ENCODE measurements at regions not wholly inside any gene's neighbourhood (a gene's known extent, or its start where the extent isn't known, plus 50 kb on each side); places are given as distances from the start of the nearest gene placed in this dataset.
A peak's percentile ranks its signal among the peaks of the same experiment; 100 is the strongest.
"Not testable (repeated sequence)": the region's sequence is repeated elsewhere in the genome, so short reads cannot be mapped to it uniquely, and the experiment has no call there.

- no peak for DNase-seq (ENCODE audit: low spot score)
- in situ Hi-C loops (cut with MboI; ENCODE audit: low pct_unique_long_range_greater_than_20kb, low sequenced_read_pairs, unreplicated experiment): no loop called here
Measured at GRCh38 chr18:25533218-25533617, 181.3 kb upstream of the ZNF521 start.

GRCh38 chr18:25531207-25531606, 179.2 kb upstream of the ZNF521 start:
- DNase-seq (ENCODE audit: low spot score): no peak
- TF ChIP-seq CTCF (IDR thresholded peaks at IDR 0.05; ENCODE audit: extremely low read depth, insufficient read depth, missing control alignments): no peak
- in situ Hi-C loops (cut with MboI; ENCODE audit: low pct_unique_long_range_greater_than_20kb, low sequenced_read_pairs, unreplicated experiment): no loop called here

More at GRCh38 chr18:25533218-25533617, 181.3 kb upstream of the ZNF521 start:
- TF ChIP-seq CTCF (IDR thresholded peaks at IDR 0.05; ENCODE audit: extremely low read depth, insufficient read depth, missing control alignments): no peak

GRCh38 chr18:25525789-25526188, 173.8 kb upstream of the ZNF521 start:
- DNase-seq (ENCODE audit: low spot score); in situ Hi-C loops (cut with MboI; ENCODE audit: low pct_unique_long_range_greater_than_20kb, low sequenced_read_pairs, unreplicated experiment): not testable (repeated sequence)

GRCh38 chr18:25518716-25519053, 166.7 kb upstream of the ZNF521 start:
- peak; percentile 25 for DNase-seq (ENCODE audit: low spot score)
- in situ Hi-C loops (cut with MboI; ENCODE audit: low pct_unique_long_range_greater_than_20kb, low sequenced_read_pairs, unreplicated experiment): no loop called here
- no peak for TF ChIP-seq CTCF (IDR thresholded peaks at IDR 0.05; ENCODE audit: extremely low read depth, insufficient read depth, missing control alignments)

- in situ Hi-C loops (cut with MboI; ENCODE audit: low pct_unique_long_range_greater_than_20kb, low sequenced_read_pairs, unreplicated experiment): no loop called here
- TF ChIP-seq CTCF (IDR thresholded peaks at IDR 0.05; ENCODE audit: extremely low read depth, insufficient read depth, missing control alignments): no peak
- no peak for DNase-seq (ENCODE audit: low spot score)
Measured at GRCh38 chr18:25517881-25518715, 166.1 kb upstream of the ZNF521 start.

- TF ChIP-seq CTCF (IDR thresholded peaks at IDR 0.05; ENCODE audit: extremely low read depth, insufficient read depth, missing control alignments): no peak
- no peak for DNase-seq (ENCODE audit: low spot score)
- in situ Hi-C loops (cut with MboI; ENCODE audit: low pct_unique_long_range_greater_than_20kb, low sequenced_read_pairs, unreplicated experiment): no loop called here
Measured at GRCh38 chr18:25516747-25517498, 165.0 kb upstream of the ZNF521 start.

- no peak for TF ChIP-seq CTCF (IDR thresholded peaks at IDR 0.05; ENCODE audit: extremely low read depth, insufficient read depth, missing control alignments)
- DNase-seq (ENCODE audit: low spot score): no peak
- in situ Hi-C loops (cut with MboI; ENCODE audit: low pct_unique_long_range_greater_than_20kb, low sequenced_read_pairs, unreplicated experiment): no loop called here
Measured at GRCh38 chr18:25516121-25516520, 164.2 kb upstream of the ZNF521 start.

Measured in GM13977 (cell line).